GM13976 (cell line): ENCODE measurements at regions not wholly inside any gene's neighbourhood (a gene's known extent, or its start where the extent isn't known, plus 50 kb on each side); places are given as distances from the start of the nearest gene placed in this dataset.

Experiments used
- DNase-seq: peaks from one replicate; pipeline ENCODE4 v3.0.0; 2012; ENCODE audit warnings: low spot score
- CTCF ChIP-seq: IDR thresholded peaks from 2 replicates; pipeline ENCODE4 v1.5.1; 2012; ENCODE audit warnings: borderline replicate concordance, mild to moderate bottlenecking; ENCODE audit not compliant: insufficient read depth; ENCODE audit errors: extremely low read depth, missing control alignments, control extremely low read depth
- in situ Hi-C: fragments of 300-500 bp; cut with MboI; formaldehyde crosslinking; loops from one replicate; pipeline ENCODE4 v1.12.0; 2022; ENCODE audit warnings: low sequenced_read_pairs, mixed read lengths, inconsistent platforms; ENCODE audit not compliant: unreplicated experiment

GRCh38 chr2:239751679-239752355 lies 273.3 kb downstream of the NDUFA10 start:
- TF ChIP-seq CTCF, result no peak
- in situ Hi-C loops, result no loop called here
- DNase-seq, result no peak

DNA sequence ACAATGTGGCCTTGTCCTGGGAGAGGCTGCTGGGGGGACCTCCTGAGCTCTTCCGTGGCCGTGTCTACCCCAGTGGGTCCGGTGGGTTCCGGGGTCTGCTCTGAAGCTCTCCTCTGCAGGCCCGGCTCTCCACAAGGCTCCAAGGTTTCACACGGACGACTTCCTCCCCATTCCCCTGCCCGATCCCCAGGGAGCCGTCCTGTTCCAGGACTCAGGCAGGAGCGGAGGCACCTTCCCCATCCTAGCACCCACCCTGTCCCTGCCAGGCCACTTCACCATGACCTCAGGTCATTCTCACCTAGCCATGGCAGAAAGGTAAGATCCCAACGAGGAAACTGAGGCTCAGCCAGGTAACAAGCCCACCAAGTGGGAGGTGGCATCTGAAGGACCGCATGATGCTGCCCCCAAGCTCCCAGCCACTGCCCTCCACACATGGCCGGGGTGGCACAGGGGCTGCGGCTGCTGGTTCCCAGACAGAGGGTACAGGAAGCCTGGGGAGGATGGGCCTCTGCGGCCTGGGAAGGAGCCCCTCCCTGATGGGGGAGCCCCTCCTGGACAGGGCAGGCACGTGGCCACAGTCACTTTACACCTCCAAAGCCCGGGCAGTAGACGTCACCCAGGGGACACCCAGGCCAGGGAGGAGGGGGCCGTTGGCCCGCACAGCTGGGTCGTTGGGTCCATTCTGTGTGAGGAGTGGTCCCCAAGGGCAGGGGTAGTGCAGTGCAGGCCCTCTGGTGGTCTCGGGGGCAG lies 274.0 kb downstream of the NDUFA10 start:
- TF ChIP-seq CTCF, result no peak
- DNase-seq, result no peak
- in situ Hi-C loops, result no loop called here

GRCh38 chr2:239750045-239750835 lies 274.9 kb downstream of the NDUFA10 start:
- DNase-seq, result no peak
- in situ Hi-C loops, result no loop called here
- TF ChIP-seq CTCF, result no peak

DNA sequence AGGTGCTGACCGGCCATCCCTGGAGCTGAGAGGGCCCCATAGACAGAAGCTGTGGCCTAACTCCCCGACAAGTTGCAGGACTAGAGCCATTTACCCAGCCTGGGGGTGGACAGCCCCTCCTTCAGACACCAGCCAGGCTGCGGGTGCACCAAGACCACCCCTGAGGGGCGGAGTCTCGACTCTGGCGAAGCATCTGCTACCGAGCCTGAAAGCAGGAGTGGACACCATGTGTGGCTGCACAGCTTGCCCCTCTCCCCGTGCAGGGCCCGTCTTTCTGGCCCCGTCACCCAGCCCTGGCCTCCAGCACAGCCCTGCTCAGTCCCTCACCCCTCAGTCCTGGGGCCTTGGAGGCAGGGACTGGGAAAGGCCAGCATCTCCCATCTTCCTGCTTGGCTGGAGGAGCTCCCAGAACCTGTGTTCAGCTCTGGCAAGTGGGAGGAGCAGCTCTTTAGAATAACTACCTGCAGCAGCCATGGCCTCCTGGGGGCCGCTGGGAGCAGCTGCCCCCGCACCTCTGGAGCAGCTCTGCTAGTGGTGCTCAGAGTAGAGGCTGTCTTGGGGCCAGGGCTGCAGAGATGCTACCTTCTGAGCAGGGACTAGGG lies 275.8 kb downstream of the NDUFA10 start:
- DNase-seq, result no peak
- TF ChIP-seq CTCF, result no peak
- in situ Hi-C loops, result no loop called here

DNA sequence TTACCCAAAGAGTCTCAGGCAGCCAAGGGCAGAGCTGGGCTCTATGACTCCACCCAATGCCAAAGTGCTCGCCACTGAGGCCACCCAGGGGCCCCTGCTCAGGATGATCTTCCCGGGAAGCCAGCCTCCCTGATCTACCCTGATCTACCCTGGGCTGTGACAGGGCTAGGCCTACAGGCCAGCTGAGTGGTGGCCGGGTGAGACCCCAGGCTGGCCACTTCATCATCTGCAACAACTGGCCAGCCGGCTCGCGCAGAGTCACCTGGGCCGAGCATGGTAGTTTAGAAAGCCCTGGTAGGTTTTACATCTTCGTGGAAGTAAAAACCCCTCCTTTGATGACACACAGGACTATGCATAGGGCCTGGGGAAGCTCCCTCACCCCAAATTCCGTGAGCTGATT lies 276.3 kb downstream of the NDUFA10 start:
- in situ Hi-C loops, result no loop called here
- no peak for TF ChIP-seq CTCF

DNA sequence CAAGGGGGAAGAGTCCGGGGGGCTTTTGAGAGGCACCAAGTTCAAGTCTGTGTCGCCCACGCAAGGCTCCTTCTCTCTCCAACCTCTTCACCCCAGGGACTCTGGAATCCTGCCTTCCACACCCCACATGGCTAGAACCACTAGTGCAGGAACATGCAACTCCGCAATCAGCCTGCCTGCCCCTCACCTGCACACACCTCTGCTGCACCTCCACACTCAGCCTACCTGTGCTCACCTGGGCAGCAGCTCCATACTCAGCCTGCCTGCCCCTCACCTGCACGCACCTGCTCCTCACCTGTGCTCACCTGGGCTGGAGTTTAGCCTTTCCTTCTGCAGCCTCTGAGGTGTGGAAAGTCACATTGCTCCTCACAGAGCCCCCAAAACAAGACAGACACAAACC lies 277.4 kb downstream of the NDUFA10 start:
- in situ Hi-C loops, result no loop called here
- DNase-seq, result no peak
- TF ChIP-seq CTCF, result no peak

More for the DNA sequence above, 276.3 kb downstream of the NDUFA10 start:
- no peak for DNase-seq
